ENCODE measurements at regions not wholly inside any gene's neighbourhood (a gene's known extent, or its start where the extent isn't known, plus 50 kb on each side); places are given as distances from the start of the nearest gene placed in this dataset.

GRCh38 chrX:150199181-150199580 is 163.9 kb upstream of the MAMLD1 start:
- intact Hi-C loops (cut with DNase I), result no loop called here
- peak in 1 of 2 donors; percentile 65 for DNase-seq (ENCODE audit: extremely low spot score in 2 of 2)
- no peaks in the 10 kb centered on the region for H3K27me3 ChIP-seq
- H3K36me3 ChIP-seq, result no peaks in the 10 kb centered on the region
- H3K9me3 ChIP-seq, result no peaks in the 10 kb centered on the region
- no peak overlapping the region for H3K4me3 ChIP-seq
- H3K27ac ChIP-seq, result no peak overlapping the region
- TF ChIP-seq POLR2AphosphoS5 (IDR thresholded peaks at IDR 0.05; ENCODE audit: insufficient read depth in 1 of 2, low read depth in 1 of 2), result no peak
- no peak for TF ChIP-seq CTCF (IDR thresholded peaks at IDR 0.05)
- TF ChIP-seq POLR2A (IDR thresholded peaks at IDR 0.05), result no peak
- no peaks in the 10 kb centered on the region for H3K4me1 ChIP-seq

- peak; percentile 58 to 71 for DNase-seq (ENCODE audit: extremely low spot score in 2 of 2)
- intact Hi-C loops (cut with DNase I), result no loop called here
- H3K36me3 ChIP-seq, result no peaks in the 10 kb centered on the region
- no peak overlapping the region for H3K27ac ChIP-seq
- no peak overlapping the region for H3K4me3 ChIP-seq
- TF ChIP-seq POLR2AphosphoS5 (IDR thresholded peaks at IDR 0.05; ENCODE audit: insufficient read depth in 1 of 2, low read depth in 1 of 2) (no peak), CTCF (IDR thresholded peaks at IDR 0.05) (no peak), POLR2A (IDR thresholded peaks at IDR 0.05) (no peak)
- no peaks in the 10 kb centered on the region for H3K27me3 ChIP-seq
- H3K4me1 ChIP-seq, result no peaks in the 10 kb centered on the region
- no peaks in the 10 kb centered on the region for H3K9me3 ChIP-seq
Observed at GRCh38 chrX:150199803-150200202, 163.3 kb upstream of the MAMLD1 start.

GRCh38 chrX:150200361-150200760 is 162.8 kb upstream of the MAMLD1 start:
- H3K4me1 ChIP-seq, result no peaks in the 10 kb centered on the region
- no peak overlapping the region for H3K27ac ChIP-seq
- peak in 1 of 2 donors; percentile 64 for DNase-seq (ENCODE audit: extremely low spot score in 2 of 2)

GRCh38 chrX:150200820-150201287 is 162.3 kb upstream of the MAMLD1 start:
- DNase-seq (ENCODE audit: extremely low spot score in 2 of 2), result peak in 1 of 2 donors; percentile 92
- Histone ChIP-seq H3K27ac (peak overlapping the region; percentile 55), H3K4me1 (no peaks in the 10 kb centered on the region), H3K27me3 (no peaks in the 10 kb centered on the region), H3K4me3 (no peak overlapping the region), H3K9me3 (no peaks in the 10 kb centered on the region), H3K36me3 (no peaks in the 10 kb centered on the region)
- TF ChIP-seq POLR2A (IDR thresholded peaks at IDR 0.05) (no peak), CTCF (IDR thresholded peaks at IDR 0.05) (no peak), POLR2AphosphoS5 (IDR thresholded peaks at IDR 0.05; ENCODE audit: insufficient read depth in 1 of 2, low read depth in 1 of 2) (peak; percentile 25 to 50)
- intact Hi-C loops (cut with DNase I), result no loop called here

More at GRCh38 chrX:150200361-150200760, 162.8 kb upstream of the MAMLD1 start:
- H3K27me3 ChIP-seq, result no peaks in the 10 kb centered on the region
- intact Hi-C loops (cut with DNase I), result no loop called here
- TF ChIP-seq POLR2A (IDR thresholded peaks at IDR 0.05) (no peak), CTCF (IDR thresholded peaks at IDR 0.05) (no peak), POLR2AphosphoS5 (IDR thresholded peaks at IDR 0.05; ENCODE audit: insufficient read depth in 1 of 2, low read depth in 1 of 2) (no peak)
- H3K36me3 ChIP-seq, result no peaks in the 10 kb centered on the region
- H3K4me3 ChIP-seq, result no peak overlapping the region
- no peaks in the 10 kb centered on the region for H3K9me3 ChIP-seq

- Histone ChIP-seq H3K27me3 (no peaks in the 10 kb centered on the region), H3K4me1 (no peaks in the 10 kb centered on the region), H3K36me3 (no peaks in the 10 kb centered on the region), H3K4me3 (no peak overlapping the region), H3K27ac (peak overlapping the region; percentile 55), H3K9me3 (no peaks in the 10 kb centered on the region)
- TF ChIP-seq POLR2AphosphoS5 (IDR thresholded peaks at IDR 0.05; ENCODE audit: insufficient read depth in 1 of 2, low read depth in 1 of 2), result no peak
- no peak for TF ChIP-seq CTCF (IDR thresholded peaks at IDR 0.05)
- TF ChIP-seq POLR2A (IDR thresholded peaks at IDR 0.05), result no peak
- DNase-seq (ENCODE audit: extremely low spot score in 2 of 2), result no peak
- intact Hi-C loops (cut with DNase I), result no loop called here
Observed at GRCh38 chrX:150201391-150201790, 161.7 kb upstream of the MAMLD1 start.
